HG02970 (cell line): ENCODE measurements at regions not wholly inside any gene's neighbourhood (a gene's known extent, or its start where the extent isn't known, plus 50 kb on each side); places are given as distances from the start of the nearest gene placed in this dataset.

ENCODE experiments used
- ATAC-seq: cut with Tn5 transposase; IDR thresholded peaks from one replicate; pipeline ENCODE4 v1.9.1; 2021; ENCODE audit warnings: mild to moderate bottlenecking, moderate library complexity, moderate number of reproducible peaks; ENCODE audit not compliant: unreplicated experiment, low FRiP score

DNA sequence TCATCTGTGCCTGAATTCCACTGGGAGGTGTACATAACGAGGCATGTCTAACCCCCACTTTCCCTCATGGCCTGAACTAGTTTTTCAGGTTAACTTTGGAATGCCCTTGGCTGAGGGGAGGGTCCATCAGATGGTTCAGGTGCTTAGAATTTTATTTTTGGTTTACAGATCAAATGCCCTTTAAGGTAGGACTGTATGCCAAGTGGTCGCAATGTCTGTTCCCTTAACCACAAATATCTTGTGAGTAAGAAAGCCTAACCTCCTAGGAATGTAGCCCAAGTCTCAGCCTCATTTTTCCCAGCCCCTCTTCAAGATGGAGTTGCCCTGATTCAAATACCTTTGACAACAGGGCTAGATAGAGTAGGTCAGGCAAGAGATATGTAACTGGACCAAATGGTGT, 78.4 kb downstream of the RNASET2 start:
- no peak for ATAC-seq

DNA sequence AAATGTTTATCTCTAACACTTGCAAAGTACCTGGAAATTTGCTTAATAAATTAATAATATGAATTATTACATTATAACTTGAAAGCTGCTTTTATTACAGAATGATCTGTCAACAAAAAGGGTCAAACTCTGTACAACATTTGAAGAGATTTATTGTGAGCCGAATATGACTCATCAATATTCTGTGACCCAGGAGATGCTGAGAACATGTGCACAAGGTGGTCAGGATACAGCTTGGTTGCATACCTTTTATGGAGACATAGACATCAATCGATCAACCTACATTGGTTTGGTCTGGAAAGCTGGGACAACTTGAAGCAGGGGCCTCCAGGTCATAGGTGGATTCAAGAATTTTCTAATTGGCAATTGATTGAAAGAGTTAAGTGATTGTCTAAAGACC, 79.0 kb downstream of the RNASET2 start:
- ATAC-seq: no peak

DNA sequence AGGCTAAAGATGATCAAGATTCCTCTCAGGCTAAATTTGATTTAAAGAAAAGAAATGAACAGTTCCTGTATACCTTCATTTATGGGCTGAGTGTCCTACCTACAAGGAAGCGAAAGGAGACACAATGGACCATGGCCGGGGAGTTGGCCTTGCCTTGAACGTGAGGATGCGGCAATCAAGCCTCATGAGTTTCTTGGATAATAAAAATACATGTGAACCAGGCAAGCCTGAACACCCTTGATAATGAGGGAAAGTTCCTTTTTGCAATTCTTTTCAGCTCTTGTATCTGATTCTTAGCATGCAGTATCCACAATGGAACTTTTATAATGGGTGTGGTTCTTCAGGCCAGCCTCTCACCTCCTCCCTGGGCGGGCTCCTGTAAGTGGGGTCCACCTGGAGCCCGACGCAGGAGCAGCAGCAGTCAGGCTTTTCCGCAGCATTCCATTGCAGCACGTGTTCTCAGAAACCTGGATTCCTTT, 83.8 kb downstream of the RNASET2 start:
- no peak for ATAC-seq

DNA sequence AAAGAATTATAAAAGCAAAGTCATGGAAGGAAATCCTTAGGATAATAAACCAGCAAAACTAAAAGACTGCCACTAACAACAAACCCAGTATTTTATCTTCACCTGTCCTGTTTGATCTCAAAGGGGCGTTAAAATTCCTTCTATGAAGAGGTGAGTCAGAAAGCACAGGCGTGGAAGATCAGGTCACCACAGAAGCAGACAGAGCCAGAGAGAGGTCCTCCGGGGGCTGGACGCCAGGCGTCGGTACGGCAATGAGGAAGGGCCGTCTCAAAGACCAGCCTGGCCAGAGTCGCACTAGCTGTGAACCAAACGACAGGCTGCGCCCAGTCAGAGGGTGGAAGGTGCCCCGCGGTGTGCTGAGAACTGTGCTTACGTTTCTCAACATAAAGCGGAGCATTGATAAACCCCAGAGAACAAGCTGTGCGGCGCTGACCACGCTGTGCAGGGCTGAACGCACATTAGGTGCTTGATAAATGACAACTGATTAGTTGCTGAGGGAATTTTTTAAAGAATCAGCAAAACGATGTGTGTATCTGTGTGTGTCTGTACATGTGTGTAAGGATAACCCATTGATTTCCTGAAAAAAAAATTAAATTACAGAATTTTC, 85.6 kb downstream of the RNASET2 start:
- no peak for ATAC-seq

DNA sequence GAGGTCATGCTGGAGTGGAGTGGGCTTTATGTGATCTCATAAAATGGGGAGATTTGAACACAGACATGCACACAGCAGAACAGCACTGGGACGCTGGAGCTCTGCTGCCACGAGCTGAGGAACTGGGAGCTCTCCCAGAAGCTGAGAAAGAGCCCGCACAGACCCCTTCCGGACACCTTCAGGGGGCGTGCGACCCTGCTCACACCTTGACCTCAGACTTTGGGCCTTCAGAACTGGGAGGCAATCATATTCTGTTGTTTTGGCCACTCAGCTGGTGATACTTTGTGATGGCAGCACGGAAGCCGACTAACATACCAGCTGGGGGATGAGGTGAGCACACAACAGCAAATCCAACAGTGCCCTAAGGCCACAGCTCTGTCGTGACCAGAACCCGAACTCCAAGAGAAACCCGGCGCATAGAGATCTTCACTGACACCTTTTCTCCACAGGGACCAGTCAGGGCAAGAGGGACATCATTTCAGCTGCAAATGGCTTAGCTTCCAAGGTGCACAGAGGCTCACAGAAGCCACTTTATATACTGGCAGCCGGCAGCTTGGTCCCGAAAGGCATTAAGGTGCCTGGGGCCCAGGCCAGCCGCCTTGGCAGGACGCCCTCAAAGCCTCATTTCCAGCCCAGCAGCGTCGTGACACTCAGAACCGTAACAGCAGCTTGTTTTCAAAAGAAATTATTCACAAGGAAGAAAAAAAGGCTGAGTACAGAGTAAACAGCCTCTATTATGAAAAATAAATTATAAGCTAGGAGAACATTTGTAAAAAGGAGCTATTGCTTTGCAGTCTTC, 89.3 kb downstream of the RNASET2 start:
- ATAC-seq: no peak

DNA sequence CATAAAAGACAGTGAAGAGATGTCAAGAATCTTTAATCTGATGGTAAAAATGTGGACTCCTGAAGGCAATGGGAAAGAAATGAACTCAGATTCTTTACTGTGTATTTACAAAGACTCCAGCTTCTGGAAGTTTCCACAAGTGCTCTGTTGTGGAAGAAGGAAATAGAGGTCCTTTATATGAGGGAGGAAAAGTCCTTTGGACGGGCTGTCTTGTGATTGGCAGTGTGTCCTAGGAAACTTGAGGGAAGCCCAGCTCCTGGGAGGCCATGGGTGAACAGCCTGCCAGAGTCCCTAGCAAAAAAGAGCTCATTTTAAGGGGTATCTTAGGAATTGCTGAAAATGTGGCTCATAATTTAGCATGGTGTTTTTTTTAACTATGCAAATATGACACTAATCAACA, 92.0 kb downstream of the RNASET2 start:
- no peak for ATAC-seq

DNA sequence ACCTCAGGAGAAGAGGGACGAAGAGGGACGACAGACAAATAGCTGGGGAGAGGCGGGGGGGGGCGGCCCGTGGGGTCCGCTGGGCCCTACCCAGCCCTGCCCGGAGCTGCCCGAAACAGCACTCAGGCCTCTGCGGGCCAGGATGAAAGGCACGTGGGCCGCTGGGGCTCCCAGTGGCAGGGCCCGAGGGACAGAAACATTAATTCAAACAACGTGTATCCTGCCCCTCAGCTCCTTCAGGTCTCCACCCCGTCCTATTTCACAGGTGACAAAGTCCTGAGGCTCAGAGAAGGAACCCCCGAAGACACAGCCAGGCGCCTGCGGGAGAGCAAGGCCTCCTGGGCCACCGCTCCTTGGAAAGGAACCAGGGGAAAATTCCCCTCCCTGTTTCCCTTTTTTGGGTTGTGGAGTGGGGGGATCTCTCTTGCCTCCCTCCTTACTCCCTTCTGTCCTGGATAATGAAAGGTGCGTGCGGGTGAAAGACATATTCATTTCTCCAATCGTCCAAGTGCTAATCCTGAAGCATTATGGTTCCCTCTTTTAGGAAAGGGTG, 93.3 kb downstream of the RNASET2 start:
- no peak for ATAC-seq

DNA sequence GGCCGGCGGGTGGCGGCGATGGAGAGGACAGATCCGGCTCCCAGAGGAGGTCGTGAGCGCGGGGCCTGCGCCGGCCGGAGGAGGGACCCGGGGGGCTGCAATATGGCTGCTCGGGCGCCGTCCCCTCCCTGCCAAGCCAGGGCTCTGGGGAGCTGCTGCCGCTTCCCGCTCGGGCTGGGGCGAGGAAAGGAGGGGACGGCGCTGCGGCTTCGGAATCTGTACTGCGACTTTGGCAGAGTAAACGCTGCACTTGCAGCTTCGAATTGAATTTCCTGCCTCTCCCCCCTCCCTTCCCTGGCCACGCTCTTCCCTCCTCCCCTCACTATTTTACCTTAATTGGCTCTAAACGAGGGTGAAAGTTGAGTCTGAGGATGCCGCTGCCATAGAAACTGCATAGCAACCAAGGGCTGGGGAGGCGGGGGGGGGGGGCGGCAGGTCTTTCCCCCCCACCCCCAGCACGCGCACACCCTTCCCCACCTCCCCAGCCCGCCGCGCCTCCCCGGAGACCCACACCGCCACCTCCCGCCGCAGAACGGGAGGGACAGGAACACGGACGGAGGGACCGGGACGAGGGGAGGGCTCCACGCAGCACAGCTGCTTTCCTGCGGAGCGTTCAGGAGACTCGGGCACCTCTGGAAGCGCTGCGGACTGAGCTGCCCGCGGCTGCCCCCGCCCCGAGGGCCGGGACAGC, 93.9 kb downstream of the RNASET2 start:
- ATAC-seq: no peak

DNA sequence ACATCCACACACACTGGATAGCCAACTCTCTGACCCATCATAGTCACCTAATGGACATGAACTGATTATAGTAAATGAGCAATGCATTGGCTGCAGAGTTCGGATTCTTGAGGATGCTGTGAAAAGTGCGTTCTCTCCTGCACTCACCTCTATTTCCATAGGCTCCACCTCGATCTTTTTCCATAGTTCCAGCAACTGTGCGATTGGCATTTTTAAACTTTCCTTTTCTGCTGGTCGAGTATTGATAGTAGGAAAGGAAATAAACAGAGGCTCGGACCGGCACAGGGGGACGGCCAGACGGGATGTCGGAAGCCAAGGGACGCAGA, 94.4 kb downstream of the RNASET2 start:
- no peak for ATAC-seq

DNA sequence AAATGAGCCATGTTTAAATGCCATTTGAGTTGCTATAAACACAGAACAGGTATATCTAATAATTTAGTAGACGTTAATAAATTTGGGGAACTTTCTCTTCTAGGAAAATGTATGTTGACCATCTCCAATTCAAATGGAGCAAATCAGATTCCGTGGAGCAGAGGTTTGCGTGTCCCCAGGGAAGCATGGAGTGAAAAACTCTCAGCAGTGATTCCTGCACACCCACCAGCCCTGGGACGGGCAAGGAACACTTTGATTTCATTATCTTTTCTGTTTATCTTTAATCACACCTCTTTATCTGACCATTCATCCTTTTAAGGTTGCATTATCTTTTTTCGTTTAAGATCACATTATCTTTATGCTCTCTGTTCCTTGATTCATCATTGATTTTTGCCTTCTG, 95.0 kb downstream of the RNASET2 start:
- no peak for ATAC-seq

DNA sequence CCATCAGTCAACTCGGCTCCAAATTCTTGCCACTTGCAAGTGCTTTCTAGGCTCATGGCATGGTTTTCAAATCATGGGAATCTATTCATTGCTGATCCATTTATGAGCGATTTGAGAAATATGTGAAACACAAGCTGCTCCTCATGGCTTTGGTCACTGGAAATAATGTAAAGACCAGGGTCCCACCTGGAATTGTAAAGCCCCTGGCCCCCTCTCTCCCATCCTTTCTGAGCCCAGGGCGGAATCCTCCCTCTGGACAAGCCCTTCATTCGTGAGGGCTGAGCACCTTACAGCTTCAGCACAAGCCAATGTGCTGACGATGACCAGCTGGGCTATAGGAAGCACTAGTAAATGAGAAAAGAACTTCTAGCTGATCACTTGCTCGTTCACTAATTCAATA, 96.0 kb downstream of the RNASET2 start:
- ATAC-seq: no peak

DNA sequence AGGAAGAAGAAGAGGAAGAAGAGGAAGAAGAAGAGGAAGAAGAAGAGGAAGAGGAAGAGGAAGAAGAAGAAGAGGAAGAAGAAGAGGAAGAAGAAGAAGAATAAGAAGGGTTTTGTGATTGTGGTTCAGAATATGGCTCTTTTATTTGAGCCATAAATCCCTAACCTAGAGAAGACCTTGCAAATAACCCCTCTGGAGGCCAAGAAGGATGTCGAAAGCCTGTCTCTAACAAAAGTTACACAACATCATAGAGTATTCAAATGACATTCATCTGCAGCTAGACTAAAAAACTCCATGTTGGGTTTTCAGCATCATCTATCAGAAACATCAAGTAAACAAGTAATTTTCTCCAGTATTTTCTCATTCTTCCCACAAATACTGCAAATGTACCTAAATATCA, 100.9 kb downstream of the RNASET2 start:
- no peak for ATAC-seq

DNA sequence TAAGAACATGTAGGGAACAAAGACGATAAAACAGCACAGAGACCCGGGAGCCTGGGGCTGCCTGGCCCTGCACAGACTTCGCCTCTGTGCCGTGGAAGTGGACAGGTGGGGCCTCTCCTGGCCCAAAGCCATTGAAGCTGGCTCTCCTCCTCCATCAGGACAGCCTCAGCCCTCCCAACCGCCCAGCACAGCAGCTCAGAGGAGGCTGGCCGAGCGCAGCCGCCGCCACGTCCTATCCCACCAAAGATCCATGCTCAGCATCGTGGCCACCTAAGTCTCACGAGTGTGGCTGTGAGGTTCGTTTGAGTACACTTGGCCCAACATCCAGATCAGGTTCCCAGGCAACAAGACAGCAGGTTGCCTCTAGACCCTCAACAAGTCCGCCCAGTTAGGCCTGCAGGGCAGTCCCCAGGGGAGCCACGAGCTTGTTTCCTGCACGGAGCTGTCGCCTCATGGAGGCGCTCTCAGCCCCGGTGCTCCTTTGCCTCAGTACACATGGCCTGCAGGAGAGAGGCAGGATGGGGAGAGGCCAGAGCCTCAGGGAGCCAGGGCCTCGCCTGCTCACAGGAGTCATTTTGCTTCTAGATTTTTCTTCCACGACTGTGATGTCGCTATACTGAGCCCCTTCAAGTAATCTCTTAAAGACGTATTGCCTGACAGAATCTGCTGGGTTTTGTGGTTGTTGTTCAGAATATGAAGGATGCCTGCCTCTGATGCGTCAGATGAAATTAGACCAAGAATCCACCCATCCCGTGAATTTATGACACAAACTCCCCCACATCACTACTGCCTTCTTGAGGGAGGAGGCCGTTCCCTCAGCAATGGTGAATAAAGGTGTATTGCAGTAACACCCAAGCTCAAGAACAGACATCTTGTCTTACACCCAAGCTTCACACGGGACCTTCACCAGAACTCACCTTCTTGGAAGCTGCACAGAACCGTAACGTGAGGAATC, 102.7 kb downstream of the RNASET2 start:
- ATAC-seq: no peak

DNA sequence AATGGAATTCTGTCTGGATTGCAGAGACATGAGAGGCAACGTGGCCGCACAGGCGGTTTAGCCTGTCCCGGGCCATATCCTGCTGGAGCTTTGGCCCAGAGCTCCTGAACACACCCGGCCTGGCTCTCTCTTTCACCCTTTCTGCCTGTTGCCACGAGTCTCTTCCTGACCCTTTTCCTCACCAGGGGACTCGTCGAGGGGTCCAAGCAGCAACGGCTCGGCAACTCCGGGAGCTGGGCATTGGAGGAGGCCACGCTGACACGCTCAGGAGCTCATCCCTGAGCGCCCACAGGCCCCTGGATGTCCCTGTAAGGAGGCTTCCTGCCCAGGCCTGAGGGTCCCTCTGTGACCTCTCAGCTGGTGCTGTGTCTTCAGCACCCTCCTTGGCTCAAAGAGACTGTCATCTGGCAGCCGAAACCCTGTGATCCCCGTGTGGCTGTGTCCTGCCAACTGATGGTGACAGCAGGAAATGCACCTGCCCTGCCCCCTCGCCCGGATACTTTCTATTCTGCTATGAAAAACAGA, 103.8 kb downstream of the RNASET2 start:
- ATAC-seq: no peak

DNA sequence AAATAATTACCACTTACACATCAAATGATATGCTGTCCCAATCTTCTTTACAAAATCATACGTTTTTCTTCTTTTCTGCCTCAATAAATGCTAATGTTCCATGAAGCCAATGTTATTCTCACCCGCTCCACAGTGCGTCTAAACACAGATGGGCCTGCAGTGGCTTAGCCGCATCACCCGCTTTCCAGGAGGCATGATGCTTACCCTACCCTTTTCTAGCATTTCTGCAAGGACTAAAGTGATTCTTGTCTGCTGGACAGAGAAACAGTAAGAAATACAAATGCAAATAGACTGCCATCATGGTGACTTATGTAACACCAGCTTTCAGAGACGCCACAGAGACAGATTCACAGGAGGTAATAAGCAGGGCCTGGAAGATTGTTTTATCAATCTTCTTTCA, 104.4 kb downstream of the RNASET2 start:
- no peak for ATAC-seq

DNA sequence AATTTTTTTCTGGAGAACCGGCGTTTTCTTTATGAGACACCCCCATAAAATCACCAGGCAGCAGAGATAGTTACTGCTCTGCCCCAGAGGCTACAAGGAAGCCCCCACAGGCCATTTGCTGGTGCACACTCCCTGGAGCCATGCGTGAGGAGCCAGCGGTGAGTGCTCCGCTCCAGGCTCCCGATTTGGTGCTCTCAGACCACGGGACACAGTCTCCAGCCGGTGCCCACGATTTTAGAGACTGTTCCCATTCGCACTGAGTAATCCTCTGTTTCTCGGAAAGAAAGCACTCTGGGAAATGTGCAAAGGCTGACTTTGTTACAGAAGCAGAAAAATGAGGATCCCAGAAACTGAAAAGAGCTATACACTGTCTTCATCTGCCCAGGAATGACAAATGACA, 104.9 kb downstream of the RNASET2 start:
- ATAC-seq: no peak

DNA sequence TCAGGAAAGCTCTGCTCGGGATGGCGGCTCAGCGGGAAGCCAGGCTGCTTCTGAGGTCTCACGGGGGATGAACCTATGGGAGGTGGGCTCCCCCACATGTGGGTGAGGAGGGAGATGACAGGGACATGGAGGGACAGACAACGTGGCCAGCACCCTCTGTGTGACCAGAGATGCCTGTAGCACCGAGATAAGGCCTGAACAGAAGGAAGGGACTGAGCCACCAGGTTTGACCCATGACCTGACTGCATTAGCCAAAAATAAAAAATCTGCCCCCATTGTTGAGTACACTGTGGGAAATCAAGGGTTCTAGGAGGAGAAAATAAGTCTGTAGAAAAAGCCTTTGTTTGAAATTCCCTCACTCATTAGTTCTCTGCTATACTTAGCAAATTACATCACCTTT, 105.7 kb downstream of the RNASET2 start:
- ATAC-seq: no peak

DNA sequence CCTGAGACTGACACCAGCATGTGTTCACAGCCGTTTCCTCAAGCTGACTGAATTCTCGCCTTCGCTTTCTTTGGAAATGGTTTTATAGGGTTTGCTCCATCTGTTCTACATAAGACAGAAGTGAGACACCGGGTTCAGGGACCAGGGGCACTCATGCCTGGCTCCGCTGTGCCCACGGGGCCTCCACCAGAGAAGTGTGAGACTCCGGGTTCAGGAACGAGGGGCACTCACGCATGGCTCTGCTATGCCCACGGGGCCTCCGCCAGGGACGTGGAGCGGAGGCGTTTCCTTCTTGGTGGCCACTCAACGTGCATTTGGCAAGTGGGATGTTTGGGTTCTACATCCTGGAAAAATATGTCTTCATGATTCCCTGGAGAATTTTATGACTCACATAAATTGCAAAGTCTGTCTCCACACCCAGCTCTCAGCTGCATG, 106.6 kb downstream of the RNASET2 start:
- no peak for ATAC-seq

DNA sequence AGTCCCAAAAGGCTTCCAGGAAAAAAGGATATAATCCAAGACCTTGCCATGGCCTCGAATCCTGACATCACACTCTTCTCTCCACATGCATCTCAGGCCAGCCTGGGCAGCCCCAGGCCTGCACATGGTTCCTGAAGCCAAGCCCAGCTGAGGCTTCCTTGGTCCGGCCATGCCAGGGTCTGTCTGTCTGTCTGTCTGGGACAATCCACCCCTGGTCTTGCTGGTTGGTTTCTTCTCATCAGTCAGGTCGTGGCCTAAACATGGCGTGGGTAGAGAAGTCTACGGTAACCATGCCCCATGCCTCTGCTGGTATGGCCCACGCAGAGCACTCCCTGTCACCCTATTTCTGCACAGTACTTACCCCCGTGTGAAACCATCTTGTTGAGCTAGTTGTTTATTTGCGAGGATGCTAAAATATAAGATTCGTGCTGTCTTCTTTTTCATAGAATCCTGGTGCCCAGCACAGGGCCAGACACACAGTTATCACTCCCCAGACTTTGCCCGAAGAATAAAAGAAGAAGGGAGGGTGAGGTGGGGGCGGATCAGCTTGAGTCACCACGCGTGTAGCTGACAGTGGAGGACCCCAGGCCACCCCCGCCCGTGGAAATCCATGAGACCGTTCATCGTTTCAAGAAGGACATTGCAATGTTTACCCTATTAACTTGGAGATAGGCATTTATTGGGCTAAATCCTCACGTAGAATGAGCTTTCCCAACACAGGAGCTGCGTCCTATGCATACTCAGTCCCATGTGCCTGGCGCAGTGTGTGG, 107.2 kb downstream of the RNASET2 start:
- no peak for ATAC-seq
